Peyer's patch (tissue), 4 donors: ENCODE measurements at regions not wholly inside any gene's neighbourhood (a gene's known extent, or its start where the extent isn't known, plus 50 kb on each side); places are given as distances from the start of the nearest gene placed in this dataset.

ENCODE experiments used
- DNase-seq, 3 donors: peaks; one replicate each; pipeline ENCODE4 v3.0.0-alpha.2; 2017 to 2019
- H3K27ac ChIP-seq, 4 donors: fragments of 200-600 bp; sonication (generic); one replicate each; pipeline ENCODE4 v1.5.1; 2016 to 2019
- H3K27me3 ChIP-seq, 2 donors: fragments of 200-600 bp; sonication (generic); one replicate each; pipeline ENCODE4 v1.5.1; 2019
- H3K36me3 ChIP-seq, 3 donors: fragments of 200-600 bp; sonication (generic); one replicate each; pipeline ENCODE4 v1.5.1; 2016 to 2019
- H3K4me1 ChIP-seq, 4 donors: fragments of 200-600 bp; sonication (generic); one replicate each; pipeline ENCODE4 v1.5.1; 2016 to 2019
- H3K4me3 ChIP-seq, 4 donors: fragments of 200-600 bp; sonication (generic); 1 replicate in 3 of 4; 2 replicates in 1 of 4; pipeline ENCODE4 v1.5.1; 2016 to 2019; ENCODE audit warnings: mild to moderate bottlenecking in 1 of 4
- H3K9me3 ChIP-seq, 4 donors: fragments of 200-600 bp; sonication (generic); one replicate each; pipeline ENCODE4 v1.5.1; 2016 to 2019; ENCODE audit warnings: mild to moderate bottlenecking in 1 of 4
- CTCF ChIP-seq, 6 experiments: fragments of 450-650 bp in 4 of 6; fragments of 200-600 bp in 2 of 6; sonication (generic) in 1 of 6; IDR thresholded peaks; one replicate each; pipeline ENCODE4 v1.5.1; 2017 to 2019; ENCODE audit warnings: antibody characterized with exemption in 6 of 6, mild to moderate bottlenecking in 3 of 6, moderate library complexity in 1 of 6
- POLR2A ChIP-seq, 2 donors: fragments of 450-650 bp; IDR thresholded peaks; one replicate each; pipeline ENCODE4 v1.5.1; 2017; ENCODE audit warnings: antibody characterized with exemption in 2 of 2, mild to moderate bottlenecking in 2 of 2, moderate library complexity in 2 of 2

- Histone ChIP-seq H3K27ac (no peak overlapping the region), H3K36me3 (no peaks in the 10 kb centered on the region), H3K4me3 (no peak overlapping the region), H3K4me1 (no peaks in the 10 kb centered on the region), H3K9me3 (no peaks in the 10 kb centered on the region), H3K27me3 (no peaks in the 10 kb centered on the region)
- DNase-seq, result no peak
- no peak for TF ChIP-seq CTCF (IDR thresholded peaks at IDR 0.05)
- TF ChIP-seq POLR2A (IDR thresholded peaks at IDR 0.05), result no peak
Observed at GRCh38 chr11:105449100-105449734, 160.7 kb upstream of the GRIA4 start.

GRCh38 chr11:105448703-105449079, 161.2 kb upstream of the GRIA4 start:
- TF ChIP-seq POLR2A (IDR thresholded peaks at IDR 0.05) (no peak), CTCF (IDR thresholded peaks at IDR 0.05) (no peak)
- no peak for DNase-seq
- Histone ChIP-seq H3K27ac (no peak overlapping the region), H3K36me3 (no peaks in the 10 kb centered on the region), H3K9me3 (no peaks in the 10 kb centered on the region), H3K27me3 (no peaks in the 10 kb centered on the region), H3K4me1 (no peaks in the 10 kb centered on the region), H3K4me3 (no peak overlapping the region)

- H3K36me3 ChIP-seq, result no peaks in the 10 kb centered on the region
- TF ChIP-seq POLR2A (IDR thresholded peaks at IDR 0.05) (no peak), CTCF (IDR thresholded peaks at IDR 0.05) (no peak)
- H3K4me3 ChIP-seq, result no peak overlapping the region
- H3K4me1 ChIP-seq, result no peaks in the 10 kb centered on the region
- DNase-seq, result no peak
- H3K27ac ChIP-seq, result no peak overlapping the region
- no peaks in the 10 kb centered on the region for H3K27me3 ChIP-seq
- no peaks in the 10 kb centered on the region for H3K9me3 ChIP-seq
Observed at GRCh38 chr11:105447936-105448702, 161.8 kb upstream of the GRIA4 start.

GRCh38 chr11:105443623-105444022, 166.2 kb upstream of the GRIA4 start:
- Histone ChIP-seq H3K4me3 (no peak overlapping the region), H3K4me1 (no peaks in the 10 kb centered on the region), H3K27ac (no peak overlapping the region), H3K27me3 (no peaks in the 10 kb centered on the region), H3K36me3 (no peaks in the 10 kb centered on the region), H3K9me3 (no peaks in the 10 kb centered on the region)
- DNase-seq, result no peak
- TF ChIP-seq POLR2A (IDR thresholded peaks at IDR 0.05) (no peak), CTCF (IDR thresholded peaks at IDR 0.05) (no peak)

GRCh38 chr11:105432241-105432995, 177.5 kb upstream of the GRIA4 start:
- Histone ChIP-seq H3K9me3 (no peaks in the 10 kb centered on the region), H3K36me3 (no peaks in the 10 kb centered on the region), H3K27ac (no peak overlapping the region), H3K4me1 (no peaks in the 10 kb centered on the region), H3K27me3 (no peaks in the 10 kb centered on the region), H3K4me3 (no peak overlapping the region)
- TF ChIP-seq CTCF (IDR thresholded peaks at IDR 0.05), result no peak
- TF ChIP-seq POLR2A (IDR thresholded peaks at IDR 0.05), result no peak
- no peak for DNase-seq
